CD4-positive, alpha-beta memory T cell (primary cell): ENCODE measurements at regions not wholly inside any gene's neighbourhood (a gene's known extent, or its start where the extent isn't known, plus 50 kb on each side); places are given as distances from the start of the nearest gene placed in this dataset.

Experiments used
- CTCF ChIA-PET: fragments of 350-600 bp; sonication (Branson Sonifier 250); formaldehyde crosslinking; loops from one replicate; lab custom pipeline; 2021; ENCODE audit warnings: inconsistent platforms; ENCODE audit not compliant: partially characterized antibody; lab: Charles Lee
- POLR2A ChIA-PET: fragments of 350-600 bp; sonication (Branson Sonifier 250); formaldehyde crosslinking; loops from one replicate; lab custom pipeline; 2021; ENCODE audit not compliant: partially characterized antibody; lab: Charles Lee
- DNase-seq, 5 donors: peaks; one replicate each; pipeline versions ENCODE4 v3.0.0 to v3.0.0-alpha.2; 2020 to 2022; ENCODE audit warnings: mixed read lengths in 1 of 5
- H3K27ac ChIP-seq: one replicate; pipeline ENCODE4 v1.7.0; 2013; ENCODE audit warnings: low read depth, low read length
- H3K27me3 ChIP-seq: 2 replicates; pipeline ENCODE4 v1.7.0; 2013; ENCODE audit warnings: mild to moderate bottlenecking, low read length, moderate library complexity; ENCODE audit not compliant: insufficient read depth
- H3K36me3 ChIP-seq: 2 replicates; pipeline ENCODE4 v1.7.0; 2013; ENCODE audit warnings: mild to moderate bottlenecking, low read length, moderate library complexity; ENCODE audit not compliant: insufficient read depth
- H3K4me1 ChIP-seq: 2 replicates; pipeline ENCODE4 v1.7.0; 2013; ENCODE audit warnings: mild to moderate bottlenecking, low read length, moderate library complexity; ENCODE audit not compliant: insufficient read depth
- H3K4me3 ChIP-seq, 2 donors: one replicate each; pipeline ENCODE4 v1.7.0; 2013; ENCODE audit warnings: low read length in 2 of 2, mild to moderate bottlenecking in 1 of 2
- H3K9me3 ChIP-seq, 2 donors: one replicate each; pipeline ENCODE4 v1.7.0; 2013; ENCODE audit warnings: low read length in 2 of 2, control low read depth in 1 of 2; ENCODE audit not compliant: control insufficient read depth in 1 of 2
- H3K27ac Mint-ChIP-seq, 7 donors: one replicate each; pipeline ENCODE4 v1.8.0; 2020 to 2021; ENCODE audit warnings: mixed read lengths in 7 of 7, mild to moderate bottlenecking in 6 of 7, inconsistent platforms in 3 of 7, moderate library complexity in 3 of 7
- H3K27me3 Mint-ChIP-seq, 2 donors: one replicate each; pipeline ENCODE4 v1.8.0; 2020 to 2021; ENCODE audit warnings: mixed read lengths in 2 of 2
- H3K36me3 Mint-ChIP-seq, 2 donors: one replicate each; pipeline ENCODE4 v1.8.0; 2020 to 2021; ENCODE audit warnings: mixed read lengths in 2 of 2, inconsistent platforms in 1 of 2, mild to moderate bottlenecking in 1 of 2
- H3K4me1 Mint-ChIP-seq, 4 donors: one replicate each; pipeline ENCODE4 v1.8.0; 2020 to 2021; ENCODE audit warnings: mixed read lengths in 4 of 4, mild to moderate bottlenecking in 1 of 4
- H3K4me3 Mint-ChIP-seq, 8 donors: one replicate each; pipeline ENCODE4 v1.8.0; 2020 to 2021; ENCODE audit warnings: mixed read lengths in 8 of 8, mild to moderate bottlenecking in 7 of 8, moderate library complexity in 6 of 8, inconsistent platforms in 3 of 8
- H3K9me3 Mint-ChIP-seq, 8 donors: one replicate each; pipeline ENCODE4 v1.8.0; 2020 to 2021; ENCODE audit warnings: mixed read lengths in 8 of 8, mild to moderate bottlenecking in 5 of 8, inconsistent platforms in 3 of 8, moderate library complexity in 1 of 8
- intact Hi-C: fragments of 100-400 bp; cut with micrococcal nuclease; formaldehyde crosslinking; loops from one replicate; pipeline ENCODE4 v1.15.1; 2023

- Histone ChIP-seq H3K9me3 (no peaks in the 10 kb centered on the region), H3K4me3 (no peak overlapping the region), H3K27me3 (no peaks in the 10 kb centered on the region), H3K36me3 (no peaks in the 10 kb centered on the region), H3K27ac (no peak overlapping the region), H3K4me1 (peaks cover 54% of the 10 kb centered on the region)
- Mint-ChIP-seq H3K27ac (peak overlapping the region; percentile 15 to 75 (median 36)), H3K9me3 (peaks cover 0 to under 1% (median 0%) of the 10 kb centered on the region in 8 donors), H3K4me1 (peaks cover 51 to 82% (median 62%) of the 10 kb centered on the region in 4 donors), H3K4me3 (peak overlapping the region in 6 of 8 donors; percentile 4 to 61 (median 38)), H3K36me3 (no peaks in the 10 kb centered on the region), H3K27me3 (no peaks in the 10 kb centered on the region)
- no peak for DNase-seq
- POLR2A ChIA-PET: interaction anchor here (4.4 to 9.3 kb wide), 2 partner anchors 10 to 14 kb away, joined by 30 to 66 read pairs; no protein-coding TSS in a partner anchor
- CTCF ChIA-PET: interaction anchor here (1.4 kb wide), 1 partner anchor 267 kb away, joined by 3 read pairs; no protein-coding TSS in a partner anchor
- intact Hi-C loops: no loop called here
These were observed 913.5 kb downstream of the VRK1 start for GRCh38 chr14:97710726-97711125.

- CTCF ChIA-PET: interaction anchor here (1.5 to 2.6 kb wide), 2 partner anchors 8 to 12 kb away, joined by 5 to 9 read pairs; no protein-coding TSS in a partner anchor
- intact Hi-C loops: no loop called here
- Mint-ChIP-seq H3K27me3 (no peaks in the 10 kb centered on the region), H3K4me1 (peaks cover 35 to 66% (median 45%) of the 10 kb centered on the region in 4 donors), H3K36me3 (no peaks in the 10 kb centered on the region), H3K9me3 (peaks cover 0 to 2% (median 0%) of the 10 kb centered on the region in 8 donors), H3K27ac (peak overlapping the region in 4 of 7 donors; percentile 20 to 75 (median 58)), H3K4me3 (no peak overlapping the region)
- Histone ChIP-seq H3K9me3 (no peaks in the 10 kb centered on the region), H3K4me1 (peaks cover 36% of the 10 kb centered on the region), H3K4me3 (no peak overlapping the region), H3K36me3 (no peaks in the 10 kb centered on the region), H3K27me3 (no peaks in the 10 kb centered on the region), H3K27ac (no peak overlapping the region)
- POLR2A ChIA-PET: interaction anchor here (1.1 to 1.6 kb wide), 2 partner anchors 10 to 12 kb away, joined by 5 to 6 read pairs; no protein-coding TSS in a partner anchor
- DNase-seq: no peak
These were observed 915.3 kb downstream of the VRK1 start for GRCh38 chr14:97712471-97712870.

- Histone ChIP-seq H3K27me3 (no peaks in the 10 kb centered on the region), H3K27ac (no peak overlapping the region), H3K36me3 (no peaks in the 10 kb centered on the region), H3K4me3 (no peak overlapping the region), H3K9me3 (no peaks in the 10 kb centered on the region), H3K4me1 (peaks cover 31% of the 10 kb centered on the region)
- intact Hi-C loops: no loop called here
- CTCF ChIA-PET: interaction anchor here (1.5 to 2.6 kb wide), 2 partner anchors 9 to 11 kb away, joined by 5 to 9 read pairs; no protein-coding TSS in a partner anchor
- no peak for DNase-seq
- Mint-ChIP-seq H3K27ac (peak overlapping the region in 2 of 7 donors; percentile 5 to 75), H3K27me3 (no peaks in the 10 kb centered on the region), H3K4me1 (peaks cover 30 to 64% (median 39%) of the 10 kb centered on the region in 4 donors), H3K36me3 (no peaks in the 10 kb centered on the region), H3K4me3 (no peak overlapping the region), H3K9me3 (peaks cover 0 to 2% (median 0%) of the 10 kb centered on the region in 8 donors)
- POLR2A ChIA-PET: interaction anchor here (0.7 to 1.6 kb wide), 3 partner anchors 11 to 110 kb away, joined by 3 to 6 read pairs (median 5); no protein-coding TSS in a partner anchor
These were observed 915.8 kb downstream of the VRK1 start for GRCh38 chr14:97713023-97713422.

- H3K36me3 ChIP-seq: no peaks in the 10 kb centered on the region
- H3K27me3 Mint-ChIP-seq: no peaks in the 10 kb centered on the region
- no peak for DNase-seq
These were observed 921.8 kb downstream of the VRK1 start for GRCh38 chr14:97718886-97719442.

GRCh38 chr14:97719931-97720330 lies 922.7 kb downstream of the VRK1 start:
- peaks cover 50% of the 10 kb centered on the region for H3K4me1 ChIP-seq
- no peak overlapping the region for H3K27ac ChIP-seq
- no peaks in the 10 kb centered on the region for H3K27me3 ChIP-seq
- intact Hi-C loops: loop anchor here (1.0 to 5.0 kb wide), 2 partner anchors 117 to 257 kb away; no protein-coding TSS in a partner anchor
- DNase-seq: peak; percentile 51 to 82 (median 66)
- ChIA-PET POLR2A (interaction anchor here (0.6 to 3.9 kb wide), 7 partner anchors 11 to 258 kb away, joined by 3 to 30 read pairs (median 5); no protein-coding TSS in a partner anchor), CTCF (no interaction called here)
- H3K9me3 Mint-ChIP-seq: peaks cover 0 to 2% (median 0%) of the 10 kb centered on the region in 8 donors
- H3K9me3 ChIP-seq: no peaks in the 10 kb centered on the region
- H3K36me3 Mint-ChIP-seq: no peaks in the 10 kb centered on the region
- no peaks in the 10 kb centered on the region for H3K36me3 ChIP-seq
- H3K27ac Mint-ChIP-seq: peak overlapping the region; percentile 19 to 77 (median 59)
- peak overlapping the region in 7 of 8 donors; percentile 5 to 56 (median 23) for H3K4me3 Mint-ChIP-seq
- H3K4me1 Mint-ChIP-seq: peaks cover 50 to 65% (median 56%) of the 10 kb centered on the region in 4 donors
- no peaks in the 10 kb centered on the region for H3K27me3 Mint-ChIP-seq
- H3K4me3 ChIP-seq: no peak overlapping the region

More at GRCh38 chr14:97718886-97719442, 921.8 kb downstream of the VRK1 start:
- Histone ChIP-seq H3K4me3 (no peak overlapping the region), H3K27me3 (no peaks in the 10 kb centered on the region), H3K9me3 (no peaks in the 10 kb centered on the region), H3K27ac (peak overlapping the region; percentile 14), H3K4me1 (peaks cover 40% of the 10 kb centered on the region)
- POLR2A ChIA-PET: interaction anchor here (0.8 to 3.9 kb wide), 5 partner anchors 10 to 116 kb away, joined by 3 to 30 read pairs (median 8); no protein-coding TSS in a partner anchor
- Mint-ChIP-seq H3K36me3 (no peaks in the 10 kb centered on the region), H3K27ac (peak overlapping the region; percentile 19 to 80 (median 48)), H3K9me3 (peaks cover 0 to 2% (median 0%) of the 10 kb centered on the region in 8 donors), H3K4me3 (peak overlapping the region in 5 of 8 donors; percentile 0 to 37 (median 14)), H3K4me1 (peaks cover 41 to 57% (median 46%) of the 10 kb centered on the region in 4 donors)
- CTCF ChIA-PET: interaction anchor here (1.2 kb wide), 1 partner anchor 10 kb away, joined by 3 read pairs; no protein-coding TSS in a partner anchor
- intact Hi-C loops: no loop called here

- H3K27me3 ChIP-seq: no peaks in the 10 kb centered on the region
- no peak overlapping the region for H3K27ac ChIP-seq
- no peak for DNase-seq
- ChIA-PET CTCF (interaction anchor here (1.0 to 2.3 kb wide), 3 partner anchors 10 to 20 kb away, joined by 3 to 9 read pairs (median 7); no protein-coding TSS in a partner anchor), POLR2A (interaction anchor here (1.4 to 3.3 kb wide), 7 partner anchors 9 to 1539 kb away, joined by 3 to 66 read pairs (median 7); no protein-coding TSS in a partner anchor)
- H3K9me3 ChIP-seq: no peaks in the 10 kb centered on the region
- H3K4me3 Mint-ChIP-seq: peak overlapping the region in 5 of 8 donors; percentile 22 to 78 (median 54)
- peak overlapping the region; percentile 22 to 93 (median 73) for H3K27ac Mint-ChIP-seq
- H3K27me3 Mint-ChIP-seq: no peaks in the 10 kb centered on the region
- intact Hi-C loops: loop anchor here (5.0 kb wide), 1 partner anchor 254 kb away; no protein-coding TSS in a partner anchor
- no peaks in the 10 kb centered on the region for H3K36me3 ChIP-seq
- H3K4me1 ChIP-seq: peaks cover 66% of the 10 kb centered on the region
- no peak overlapping the region for H3K4me3 ChIP-seq
- H3K36me3 Mint-ChIP-seq: no peaks in the 10 kb centered on the region
- peaks cover 66 to 86% (median 76%) of the 10 kb centered on the region in 4 donors for H3K4me1 Mint-ChIP-seq
- no peaks in the 10 kb centered on the region for H3K9me3 Mint-ChIP-seq
These were observed 926.2 kb downstream of the VRK1 start for GRCh38 chr14:97723351-97723750.
